NCI-H2227 (cell line): ENCODE measurements at regions not wholly inside any gene's neighbourhood (a gene's known extent, or its start where the extent isn't known, plus 50 kb on each side); places are given as distances from the start of the nearest gene placed in this dataset.

ENCODE experiments used
- DNase-seq: peaks from one replicate; lab custom pipeline; 2025; ENCODE audit not compliant: unreplicated experiment; lab: John Stamatoyannopoulos, UW

- no peak for DNase-seq
Measured at GRCh38 chr20:48571949-48572847, 255.6 kb downstream of the PREX1 start.

GRCh38 chr20:48569679-48570078 lies 258.1 kb downstream of the PREX1 start:
- no peak for DNase-seq

- DNase-seq = no peak
Measured at GRCh38 chr20:48568520-48568919, 259.3 kb downstream of the PREX1 start.

GRCh38 chr20:48567145-48567544 lies 260.7 kb downstream of the PREX1 start:
- DNase-seq = no peak

- DNase-seq = no peak
Measured at GRCh38 chr20:48564982-48565539, 262.7 kb downstream of the PREX1 start.

- DNase-seq = no peak
Measured at GRCh38 chr20:48563191-48563870, 264.5 kb downstream of the PREX1 start.

GRCh38 chr20:48562586-48563116 lies 265.1 kb downstream of the PREX1 start:
- DNase-seq = no peak

- no peak for DNase-seq
Measured at GRCh38 chr20:48558906-48559305, 268.9 kb downstream of the PREX1 start.

GRCh38 chr20:48557380-48557779 lies 270.4 kb downstream of the PREX1 start:
- DNase-seq = no peak

- peak; percentile 26 for DNase-seq
Measured at GRCh38 chr20:48556956-48557355, 270.8 kb downstream of the PREX1 start.

GRCh38 chr20:48552550-48552949 lies 275.2 kb downstream of the PREX1 start:
- DNase-seq = no peak

GRCh38 chr20:48550814-48551213 lies 277.0 kb downstream of the PREX1 start:
- DNase-seq = no peak

GRCh38 chr20:48547664-48548063 lies 280.1 kb downstream of the PREX1 start:
- no peak for DNase-seq

- no peak for DNase-seq
Measured at GRCh38 chr20:48544402-48545339, 283.1 kb downstream of the PREX1 start.

- DNase-seq = peak; percentile 14
Measured at GRCh38 chr20:48541581-48542071, 286.2 kb downstream of the PREX1 start.

GRCh38 chr20:48538856-48539255 lies 288.9 kb downstream of the PREX1 start:
- DNase-seq = no peak

- no peak for DNase-seq
Measured at GRCh38 chr20:48538058-48538825, 289.6 kb downstream of the PREX1 start.

GRCh38 chr20:48536206-48536605 lies 291.6 kb downstream of the PREX1 start:
- DNase-seq = no peak

- no peak for DNase-seq
Measured at GRCh38 chr20:48535556-48535955, 292.2 kb downstream of the PREX1 start.

GRCh38 chr20:48532028-48532427 lies 295.8 kb downstream of the PREX1 start:
- no peak for DNase-seq
